ENCODE measurements at regions not wholly inside any gene's neighbourhood (a gene's known extent, or its start where the extent isn't known, plus 50 kb on each side); places are given as distances from the start of the nearest gene placed in this dataset.

- DNase-seq: no peak
Observed at GRCh38 chr1:58895082-58895481, 111.2 kb upstream of the JUN start.

GRCh38 chr1:58895559-58896145 is 111.8 kb upstream of the JUN start:
- no peak for DNase-seq

- DNase-seq: peak; percentile 57
Observed at GRCh38 chr1:58896246-58897183, 112.7 kb upstream of the JUN start.

- no peak for DNase-seq
Observed at GRCh38 chr1:58898739-58899586, 115.1 kb upstream of the JUN start.

DNA sequence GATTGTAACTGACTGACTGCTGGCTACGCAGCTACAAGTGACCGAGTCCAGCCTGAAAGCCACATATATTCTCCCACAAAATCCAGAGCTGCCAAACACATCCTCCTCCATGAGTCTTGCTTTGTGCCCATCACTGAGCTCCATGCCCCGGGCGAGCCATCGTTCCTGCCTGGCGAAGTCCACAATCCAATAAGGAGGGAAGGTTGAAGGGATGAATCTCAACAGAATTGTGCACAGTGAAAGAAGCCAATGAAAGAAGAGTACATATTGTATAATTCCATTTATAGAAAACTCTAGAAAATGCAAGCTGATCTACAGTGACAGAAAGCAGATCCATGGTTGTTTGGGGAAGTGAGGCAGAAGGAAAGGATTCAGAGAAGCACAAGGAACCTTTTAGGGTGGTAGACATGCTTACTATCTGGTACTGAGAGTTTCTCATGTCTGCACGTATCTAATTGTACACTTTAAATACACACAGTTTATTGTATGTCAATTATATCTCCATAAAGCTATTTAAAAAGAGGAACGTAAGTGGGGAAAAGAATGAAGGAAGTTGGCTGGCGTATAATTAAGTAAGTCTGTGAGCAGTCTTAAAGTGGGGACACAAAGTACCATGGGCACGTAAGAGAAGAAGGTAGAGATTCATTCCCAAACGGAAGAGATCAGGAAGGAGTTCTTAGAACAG is 115.9 kb upstream of the JUN start:
- DNase-seq: no peak

- no peak for DNase-seq
Observed at GRCh38 chr1:58900396-58900795, 116.5 kb upstream of the JUN start.

GRCh38 chr1:58901008-58901407 is 117.2 kb upstream of the JUN start:
- no peak for DNase-seq

GRCh38 chr1:58902830-58903513 is 119.1 kb upstream of the JUN start:
- peak; percentile 48 for DNase-seq

GRCh38 chr1:58903514-58904298 is 119.9 kb upstream of the JUN start:
- peak; percentile 60 for DNase-seq

DNA sequence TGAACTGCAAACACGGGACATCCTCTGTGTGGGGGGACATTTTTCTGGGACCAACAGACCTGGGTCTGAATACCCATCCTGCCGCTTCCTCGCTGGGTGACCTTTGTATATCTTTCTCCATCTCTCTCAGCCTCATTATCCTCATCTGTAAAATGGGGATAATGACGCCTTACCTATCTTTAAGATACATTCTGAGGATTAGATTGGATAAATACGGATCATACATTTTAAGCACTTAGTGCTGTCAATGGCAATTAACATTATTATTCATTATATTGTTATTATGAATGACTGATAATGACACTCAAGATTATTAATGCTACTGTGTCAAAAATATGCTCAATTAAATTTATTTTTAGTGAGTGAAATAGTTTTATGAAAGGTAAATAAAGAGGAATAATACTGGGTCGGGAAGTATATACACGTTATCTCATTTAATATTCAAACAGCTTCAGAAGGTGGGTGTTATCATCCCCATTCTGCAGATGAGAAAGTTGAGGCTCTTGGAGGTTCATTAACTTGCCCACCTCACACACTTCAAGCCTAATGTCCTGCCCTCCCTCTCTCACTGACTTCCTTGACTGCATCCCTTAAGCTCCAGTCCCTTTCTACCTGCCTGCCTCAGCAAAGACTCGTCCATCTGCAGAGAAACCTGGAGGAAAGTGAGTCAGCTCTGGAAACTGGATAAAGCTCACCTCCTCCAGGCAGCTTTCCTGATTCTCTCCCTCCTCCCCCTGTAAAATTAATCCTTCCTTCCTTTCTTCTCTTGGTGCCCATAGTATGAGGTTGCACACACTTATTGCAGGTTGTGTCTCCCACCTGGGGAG is 120.7 kb upstream of the JUN start:
- DNase-seq: no peak

- DNase-seq: no peak
Observed at GRCh38 chr1:58905126-58905490, 121.3 kb upstream of the JUN start.

DNA sequence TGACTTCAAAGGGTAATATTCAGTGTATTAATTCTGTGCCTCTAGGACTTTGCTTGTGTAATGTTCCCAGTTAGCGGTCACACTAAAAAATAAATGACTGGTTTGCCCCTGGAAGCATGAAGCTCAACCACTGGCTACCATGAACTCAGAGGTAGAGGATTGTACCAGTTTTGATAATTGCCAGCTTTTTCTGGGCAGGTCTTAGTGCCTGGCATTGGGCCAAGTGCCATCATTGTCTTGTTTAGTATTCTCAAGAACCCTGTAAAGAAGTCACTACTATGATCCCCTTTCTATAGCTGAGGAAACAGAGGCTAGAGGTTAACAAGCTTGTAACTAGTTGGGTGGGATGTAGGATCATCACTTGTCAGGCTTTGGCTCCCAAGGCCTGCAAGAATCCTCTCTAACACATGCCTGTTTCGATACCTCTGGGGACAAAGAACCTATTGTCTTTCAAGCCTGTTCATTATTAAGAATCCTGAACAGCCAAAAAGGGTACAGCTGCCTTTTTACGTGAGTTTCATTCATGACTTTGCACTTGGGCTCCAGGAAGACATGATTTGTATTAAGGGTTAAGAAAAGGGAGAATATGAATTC is 121.9 kb upstream of the JUN start:
- no peak for DNase-seq

GRCh38 chr1:58907398-58907797 is 123.6 kb upstream of the JUN start:
- DNase-seq: peak; percentile 89

GRCh38 chr1:58908561-58909560 is 125.0 kb upstream of the JUN start:
- no peak for DNase-seq

DNA sequence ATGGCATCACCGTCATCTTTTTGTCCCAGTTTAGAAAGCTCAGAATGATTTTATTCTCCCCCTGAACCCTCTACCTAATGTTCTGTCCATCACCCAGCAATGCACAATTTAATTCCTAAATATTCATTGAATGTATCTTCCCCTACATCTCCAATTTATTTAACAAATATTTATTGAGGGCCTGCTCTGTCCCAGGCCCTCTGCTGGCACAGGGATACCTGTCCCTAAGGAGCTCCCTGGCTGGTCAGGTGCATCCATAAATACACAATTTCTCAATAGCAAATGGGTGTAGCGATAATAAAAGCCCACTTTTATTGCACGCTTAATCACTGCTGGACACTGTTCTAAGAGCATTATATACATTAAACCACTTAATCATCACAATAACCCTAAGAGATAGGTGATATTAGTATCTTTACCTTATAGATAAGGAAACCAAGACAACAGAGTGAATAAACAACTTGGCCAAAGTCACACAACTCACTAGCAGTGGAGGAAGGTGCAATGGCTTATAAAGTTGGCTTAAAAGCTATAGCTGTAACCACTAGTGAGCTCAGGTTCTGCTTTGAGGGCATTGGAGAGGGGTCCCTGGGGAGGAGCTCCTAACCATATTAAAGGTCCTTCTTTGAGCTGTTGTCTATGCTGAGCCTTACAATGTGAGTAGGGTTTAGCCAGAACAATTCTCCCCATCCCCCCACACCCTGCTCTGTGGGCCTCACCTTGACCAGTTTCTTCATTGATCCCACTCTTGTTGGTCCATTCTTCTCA is 126.3 kb upstream of the JUN start:
- no peak for DNase-seq

DNA sequence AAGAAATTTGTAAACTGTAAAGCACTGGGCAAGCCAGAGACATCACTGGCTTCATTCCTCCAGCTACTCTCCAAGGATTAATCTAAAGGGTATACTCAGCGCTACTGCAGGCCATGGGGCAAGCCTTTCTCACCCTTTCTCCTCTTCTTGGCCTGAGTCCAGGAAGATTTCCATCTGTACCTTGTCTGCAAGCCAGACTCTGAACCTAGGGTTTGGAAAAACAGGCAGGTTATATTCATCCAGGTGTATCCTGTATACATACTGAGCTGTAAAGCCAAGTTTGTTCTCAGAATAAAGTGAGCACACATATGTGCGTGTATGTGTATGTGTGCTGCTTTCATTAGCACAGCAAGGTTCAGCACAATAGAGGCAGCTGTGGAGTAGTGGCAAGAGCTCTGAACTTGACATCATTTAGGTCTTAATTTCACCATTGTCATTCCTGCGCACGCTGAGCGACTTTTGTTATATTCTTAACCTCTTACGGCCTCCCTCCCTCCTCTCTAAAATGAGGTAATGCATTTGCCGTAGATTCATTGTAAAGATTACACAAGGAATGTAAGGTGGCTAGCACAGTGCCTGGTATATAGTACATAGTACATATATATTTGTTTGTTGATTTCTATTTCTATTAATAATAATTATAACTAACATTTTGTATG is 128.1 kb upstream of the JUN start:
- peak; percentile 26 for DNase-seq

GRCh38 chr1:58914925-58915324 is 131.1 kb upstream of the JUN start:
- no peak for DNase-seq

Data from NCI-H2171 treated with DMSO at 0.1 percent for 48 hours (cell line).